ENCODE measurements at regions not wholly inside any gene's neighbourhood (a gene's known extent, or its start where the extent isn't known, plus 50 kb on each side); places are given as distances from the start of the nearest gene placed in this dataset.

DNA sequence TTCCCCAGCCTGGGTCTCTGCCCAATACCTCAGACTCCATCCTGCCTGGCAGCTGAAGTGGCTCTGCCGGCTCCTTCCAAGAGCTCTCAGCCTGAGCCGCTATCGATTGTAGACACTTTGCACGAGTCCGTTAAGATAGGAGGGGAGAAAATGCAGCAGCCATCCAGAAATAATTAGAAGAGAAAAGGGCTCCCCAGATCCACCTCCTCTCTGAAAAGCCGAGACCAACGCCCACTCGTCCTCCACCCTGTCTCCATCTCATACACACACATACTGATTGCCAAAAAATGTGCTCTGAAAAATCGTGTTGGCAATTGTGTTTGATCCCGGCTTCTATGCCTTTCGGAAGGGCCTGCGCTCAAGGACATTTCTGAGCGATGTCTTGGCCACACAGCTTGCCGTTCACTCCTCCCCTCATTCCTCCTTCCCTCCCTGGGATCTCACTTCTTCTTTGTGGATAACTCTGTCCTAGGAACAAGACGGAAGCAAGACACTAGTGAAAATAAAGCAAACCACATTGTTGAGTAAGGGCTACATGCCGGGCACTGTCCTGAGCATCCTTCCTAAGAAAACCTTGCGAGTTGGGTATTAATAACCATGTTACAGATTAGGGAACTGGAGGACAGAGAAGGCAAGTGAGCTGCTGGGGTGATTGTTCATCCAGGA is 372.8 kb upstream of the MYT1L start:
- TF ChIP-seq CTCF (IDR thresholded peaks at IDR 0.05; ENCODE audit: low read length) (no peak), EZH2phosphoT487 (IDR thresholded peaks at IDR 0.05; ENCODE audit: low read length) (no peak), EZH2 (optimal IDR thresholded peaks at IDR 0.05; ENCODE audit: low read depth, low read length) (no peak)

Measured in MM.1S (cell line).